ENCODE measurements at regions not wholly inside any gene's neighbourhood (a gene's known extent, or its start where the extent isn't known, plus 50 kb on each side); places are given as distances from the start of the nearest gene placed in this dataset.

GRCh38 chr5:115379622-115380344 is 83.3 kb upstream of the CCDC112 start:
- Histone ChIP-seq H3K9ac (ENCODE audit: insufficient read depth, low read depth, low read length) (no peak overlapping the region), H2AFZ (ENCODE audit: low read length) (no peak overlapping the region), H3K27ac (ENCODE audit: extremely low read length, insufficient read depth, low read length) (no peak overlapping the region)

GRCh38 chr5:115378754-115379153 is 82.3 kb upstream of the CCDC112 start:
- Histone ChIP-seq H3K27me3 (ENCODE audit: control insufficient read depth in 1 of 2, insufficient read depth in 2 of 2, low read length in 2 of 2) (peaks cover 0 to 2% of the 10 kb centered on the region in 2 experiments; a peak in 1 of 5 replicates), H3K4me2 (ENCODE audit: low read depth, low read length) (no peak overlapping the region), H3K27ac (ENCODE audit: extremely low read length, insufficient read depth, low read length) (no peak overlapping the region), H3K79me2 (ENCODE audit: insufficient read depth, low read length) (no peaks in the 10 kb centered on the region), H3K4me1 (ENCODE audit: insufficient read depth, low read length) (peaks cover 6% of the 10 kb centered on the region), H3K9me3 (ENCODE audit: low read length) (no peaks in the 10 kb centered on the region), H3K36me3 (replicated peaks in 1 of 2; ENCODE audit: control insufficient read depth in 1 of 2, insufficient read depth in 2 of 2, low read length in 2 of 2) (no peaks in the 10 kb centered on the region), H2AFZ (ENCODE audit: low read length) (no peak overlapping the region), H3K9ac (ENCODE audit: insufficient read depth, low read depth, low read length) (no peak overlapping the region), H3K4me3 (replicated peaks in 1 of 3; ENCODE audit: insufficient read depth in 1 of 3, low read depth in 2 of 3, low read length in 3 of 3) (no peak overlapping the region), H4K20me1 (ENCODE audit: insufficient read depth, low read length) (no peaks in the 10 kb centered on the region)
- 0% methylated on average over 2 of the region's 2 CpGs for WGBS (ENCODE audit: low lambda C conversion rate)
- TF ChIP-seq ZNF75D (CRISPR knock-in tag; IDR thresholded peaks at IDR 0.05; ENCODE audit: borderline replicate concordance) (no peak), MAFK (conservative IDR thresholded peaks at IDR 0.05 in 1 of 2, IDR thresholded peaks at IDR 0.05 in 1 of 2; ENCODE audit: low read length in 2 of 2) (peak; percentile 56 to 59), SP1 (IDR thresholded peaks at IDR 0.05) (no peak), SP1 (CRISPR knock-in tag; IDR thresholded peaks at IDR 0.05) (no peak), MAFF (IDR thresholded peaks at IDR 0.05; ENCODE audit: low read depth, low read length) (0 out of 2 replicates have a peak, but pooled peaks have one; percentile 9)
- ATAC-seq = no peak
- DNase-seq (ENCODE audit: low spot score) = no peak
- intact Hi-C loops (cut with micrococcal nuclease; ENCODE audit: unreplicated experiment) (no loop called here), in situ Hi-C loops (cut with HindIII; ENCODE audit: extremely low pct_ligation_motif_present, low pct_unique_long_range_greater_than_20kb) (no loop called here)
- CTCF ChIA-PET (ENCODE audit: low intra/inter-chr PET ratio, low total read pairs) = no interaction called here
- BruUV-seq (replicated peaks) = no TSS peak
- FAIRE-seq = no peak
- POLR2A ChIA-PET = no interaction called here

More at GRCh38 chr5:115379622-115380344, 83.3 kb upstream of the CCDC112 start:
- intact Hi-C loops (cut with micrococcal nuclease; ENCODE audit: unreplicated experiment) (no loop called here), in situ Hi-C loops (cut with HindIII; ENCODE audit: extremely low pct_ligation_motif_present, low pct_unique_long_range_greater_than_20kb) (no loop called here)
- Histone ChIP-seq H4K20me1 (ENCODE audit: insufficient read depth, low read length) (no peaks in the 10 kb centered on the region), H3K4me3 (replicated peaks in 1 of 3; ENCODE audit: insufficient read depth in 1 of 3, low read depth in 2 of 3, low read length in 3 of 3) (no peak overlapping the region), H3K27me3 (ENCODE audit: control insufficient read depth in 1 of 2, insufficient read depth in 2 of 2, low read length in 2 of 2) (peaks cover 0 to 2% of the 10 kb centered on the region in 2 experiments; a peak in 1 of 5 replicates), H3K4me2 (ENCODE audit: low read depth, low read length) (no peak overlapping the region), H3K9me3 (ENCODE audit: low read length) (no peaks in the 10 kb centered on the region), H3K36me3 (replicated peaks in 1 of 2; ENCODE audit: control insufficient read depth in 1 of 2, insufficient read depth in 2 of 2, low read length in 2 of 2) (no peaks in the 10 kb centered on the region), H3K4me1 (ENCODE audit: insufficient read depth, low read length) (peaks cover 6% of the 10 kb centered on the region), H3K79me2 (ENCODE audit: insufficient read depth, low read length) (no peaks in the 10 kb centered on the region)
- ATAC-seq = no peak
- POLR2A ChIA-PET = no interaction called here
- FAIRE-seq = no peak
- CTCF ChIA-PET (ENCODE audit: low intra/inter-chr PET ratio, low total read pairs) = no interaction called here
- peak; percentile 16; the same call in 1 of the 2 replicates for TF ChIP-seq CREB1 (IDR thresholded peaks at IDR 0.05)
- TF ChIP-seq CREB1 (CRISPR knock-in tag; IDR thresholded peaks at IDR 0.05) = no peak
- no peak for TF ChIP-seq ZNF562 (CRISPR knock-in tag; IDR thresholded peaks at IDR 0.05; ENCODE audit: borderline replicate concordance)
- no peak for DNase-seq (ENCODE audit: low spot score)
- WGBS (ENCODE audit: low lambda C conversion rate) = 21% methylated on average over 8 of the region's 8 CpGs
- no TSS peak for BruUV-seq (replicated peaks)
